HEK293 (cell line): ENCODE measurements at regions not wholly inside any gene's neighbourhood (a gene's known extent, or its start where the extent isn't known, plus 50 kb on each side); places are given as distances from the start of the nearest gene placed in this dataset.

ENCODE experiments used
- ZNF146 ChIP-seq: fragments of 450-650 bp; formaldehyde crosslinking; IDR thresholded peaks from 2 replicates; pipeline ENCODE4 v1.5.1; 2016; ENCODE audit warnings: missing biosample characterization, missing genetic modification characterization
- TF ChIP-seq, protein P1 (sequence below): fragments of 450-650 bp; formaldehyde crosslinking; IDR thresholded peaks from 2 replicates; pipeline ENCODE4 v1.5.1; 2016; ENCODE audit warnings: missing biosample characterization, missing genetic modification characterization

DNA sequence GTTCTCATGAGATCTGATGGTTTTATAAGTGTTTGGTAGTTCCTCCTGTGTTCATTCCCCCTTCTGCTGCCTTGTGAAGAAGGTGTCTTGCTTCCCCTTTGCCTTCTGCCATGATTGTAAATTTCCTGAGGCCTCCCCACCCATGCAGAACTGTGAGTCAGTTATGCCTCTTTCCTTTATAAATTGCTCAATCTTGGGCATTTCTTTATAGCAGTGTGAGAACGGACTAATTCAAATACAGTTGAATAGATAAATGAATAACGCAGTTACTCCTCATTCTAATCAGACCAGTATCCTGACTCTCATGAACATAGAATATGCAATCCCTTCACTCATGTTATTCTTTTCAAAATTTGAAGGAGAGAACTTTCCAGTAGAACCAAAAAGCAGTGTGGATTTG is 375.0 kb upstream of the FZD8 start:
- TF ChIP-seq, protein P1, sequence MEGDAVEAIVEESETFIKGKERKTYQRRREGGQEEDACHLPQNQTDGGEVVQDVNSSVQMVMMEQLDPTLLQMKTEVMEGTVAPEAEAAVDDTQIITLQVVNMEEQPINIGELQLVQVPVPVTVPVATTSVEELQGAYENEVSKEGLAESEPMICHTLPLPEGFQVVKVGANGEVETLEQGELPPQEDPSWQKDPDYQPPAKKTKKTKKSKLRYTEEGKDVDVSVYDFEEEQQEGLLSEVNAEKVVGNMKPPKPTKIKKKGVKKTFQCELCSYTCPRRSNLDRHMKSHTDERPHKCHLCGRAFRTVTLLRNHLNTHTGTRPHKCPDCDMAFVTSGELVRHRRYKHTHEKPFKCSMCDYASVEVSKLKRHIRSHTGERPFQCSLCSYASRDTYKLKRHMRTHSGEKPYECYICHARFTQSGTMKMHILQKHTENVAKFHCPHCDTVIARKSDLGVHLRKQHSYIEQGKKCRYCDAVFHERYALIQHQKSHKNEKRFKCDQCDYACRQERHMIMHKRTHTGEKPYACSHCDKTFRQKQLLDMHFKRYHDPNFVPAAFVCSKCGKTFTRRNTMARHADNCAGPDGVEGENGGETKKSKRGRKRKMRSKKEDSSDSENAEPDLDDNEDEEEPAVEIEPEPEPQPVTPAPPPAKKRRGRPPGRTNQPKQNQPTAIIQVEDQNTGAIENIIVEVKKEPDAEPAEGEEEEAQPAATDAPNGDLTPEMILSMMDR (tag by site-specific recombination), result no peak
- TF ChIP-seq ZNF146 (tag by site-specific recombination), result no peak
